Ramos (cell line): ENCODE measurements at regions not wholly inside any gene's neighbourhood (a gene's known extent, or its start where the extent isn't known, plus 50 kb on each side); places are given as distances from the start of the nearest gene placed in this dataset.

Experiments used
- in situ Hi-C: fragments of 300-500 bp; cut with MboI; formaldehyde crosslinking; loops from one replicate; pipeline ENCODE4 v1.14.3; 2022; ENCODE audit warnings: low sequenced_read_pairs; ENCODE audit not compliant: unreplicated experiment

- in situ Hi-C loops, result loop anchor here (10.0 kb wide), 1 partner anchor 168 kb away; no protein-coding TSS in a partner anchor
Measured at GRCh38 chr11:123306531-123306930, 111.5 kb upstream of the CLMP start.

GRCh38 chr11:123305601-123306375 lies 110.7 kb upstream of the CLMP start:
- in situ Hi-C loops, result loop anchor here (10.0 kb wide), 1 partner anchor 169 kb away; no protein-coding TSS in a partner anchor

GRCh38 chr11:123304828-123305466 lies 109.9 kb upstream of the CLMP start:
- in situ Hi-C loops, result loop anchor here (10.0 kb wide), 1 partner anchor 170 kb away; no protein-coding TSS in a partner anchor

- in situ Hi-C loops, result loop anchor here (10.0 kb wide), 1 partner anchor 171 kb away; no protein-coding TSS in a partner anchor
Measured at GRCh38 chr11:123303924-123304323, 108.9 kb upstream of the CLMP start.

- in situ Hi-C loops, result loop anchor here (10.0 kb wide), 1 partner anchor 172 kb away; no protein-coding TSS in a partner anchor
Measured at GRCh38 chr11:123302751-123303195, 107.7 kb upstream of the CLMP start.

- in situ Hi-C loops, result loop anchor here (10.0 kb wide), 1 partner anchor 173 kb away; no protein-coding TSS in a partner anchor
Measured at GRCh38 chr11:123301696-123302400, 106.8 kb upstream of the CLMP start.

GRCh38 chr11:123301013-123301591 lies 106.1 kb upstream of the CLMP start:
- in situ Hi-C loops, result loop anchor here (10.0 kb wide), 1 partner anchor 174 kb away; no protein-coding TSS in a partner anchor

- in situ Hi-C loops, result loop anchor here (10.0 kb wide), 1 partner anchor 175 kb away; no protein-coding TSS in a partner anchor
Measured at GRCh38 chr11:123299721-123300120, 104.7 kb upstream of the CLMP start.

- in situ Hi-C loops, result no loop called here
Measured at GRCh38 chr11:123298488-123299447, 103.7 kb upstream of the CLMP start.

GRCh38 chr11:123292647-123293046 lies 97.6 kb upstream of the CLMP start:
- in situ Hi-C loops, result no loop called here

GRCh38 chr11:123291201-123291869 lies 96.3 kb upstream of the CLMP start:
- in situ Hi-C loops, result no loop called here

- in situ Hi-C loops, result no loop called here
Measured at GRCh38 chr11:123286761-123287160, 91.7 kb upstream of the CLMP start.

- in situ Hi-C loops, result no loop called here
Measured at GRCh38 chr11:123286255-123286654, 91.2 kb upstream of the CLMP start.

GRCh38 chr11:123284454-123284853 lies 89.4 kb upstream of the CLMP start:
- in situ Hi-C loops, result no loop called here

GRCh38 chr11:123282597-123282996 lies 87.5 kb upstream of the CLMP start:
- in situ Hi-C loops, result no loop called here

GRCh38 chr11:123273616-123274015 lies 78.6 kb upstream of the CLMP start:
- in situ Hi-C loops, result no loop called here

- in situ Hi-C loops, result no loop called here
Measured at GRCh38 chr11:123272565-123272964, 77.5 kb upstream of the CLMP start.

- in situ Hi-C loops, result loop anchor here (10.0 kb wide), 1 partner anchor 163 kb away; no protein-coding TSS in a partner anchor
Measured at GRCh38 chr11:123268156-123268555, 73.1 kb upstream of the CLMP start.
